GM21526 (cell line): ENCODE measurements at regions not wholly inside any gene's neighbourhood (a gene's known extent, or its start where the extent isn't known, plus 50 kb on each side); places are given as distances from the start of the nearest gene placed in this dataset.
"Not testable (repeated sequence)": the region's sequence is repeated elsewhere in the genome, so short reads cannot be mapped to it uniquely, and the experiment has no call there.

ENCODE experiments used
- ATAC-seq: cut with Tn5 transposase; IDR thresholded peaks from one replicate; pipeline ENCODE4 v1.9.1; 2021; ENCODE audit warnings: moderate library complexity; ENCODE audit not compliant: unreplicated experiment, low FRiP score

GRCh38 chr10:32143302-32143847, 87.2 kb upstream of the KIF5B start:
- no peak for ATAC-seq

DNA sequence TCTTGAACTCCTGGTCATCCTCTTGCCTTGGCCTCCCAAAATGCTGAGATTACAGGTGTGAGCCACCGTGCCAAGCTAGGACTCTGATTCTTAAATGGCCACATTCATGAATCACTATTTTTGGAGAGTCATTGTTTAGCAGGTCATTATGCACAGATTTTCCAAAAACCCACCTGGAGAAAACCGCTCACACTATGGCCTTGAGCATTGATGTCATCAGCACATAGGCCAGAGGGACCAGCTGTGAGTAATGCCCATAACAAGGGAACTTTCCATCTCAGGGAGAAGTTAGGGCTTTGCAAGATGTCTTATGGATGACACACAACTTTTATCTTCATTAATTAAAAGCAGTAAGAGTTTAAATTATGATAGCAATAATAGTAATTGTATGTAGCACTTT, 86.4 kb upstream of the KIF5B start:
- ATAC-seq: no peak

DNA sequence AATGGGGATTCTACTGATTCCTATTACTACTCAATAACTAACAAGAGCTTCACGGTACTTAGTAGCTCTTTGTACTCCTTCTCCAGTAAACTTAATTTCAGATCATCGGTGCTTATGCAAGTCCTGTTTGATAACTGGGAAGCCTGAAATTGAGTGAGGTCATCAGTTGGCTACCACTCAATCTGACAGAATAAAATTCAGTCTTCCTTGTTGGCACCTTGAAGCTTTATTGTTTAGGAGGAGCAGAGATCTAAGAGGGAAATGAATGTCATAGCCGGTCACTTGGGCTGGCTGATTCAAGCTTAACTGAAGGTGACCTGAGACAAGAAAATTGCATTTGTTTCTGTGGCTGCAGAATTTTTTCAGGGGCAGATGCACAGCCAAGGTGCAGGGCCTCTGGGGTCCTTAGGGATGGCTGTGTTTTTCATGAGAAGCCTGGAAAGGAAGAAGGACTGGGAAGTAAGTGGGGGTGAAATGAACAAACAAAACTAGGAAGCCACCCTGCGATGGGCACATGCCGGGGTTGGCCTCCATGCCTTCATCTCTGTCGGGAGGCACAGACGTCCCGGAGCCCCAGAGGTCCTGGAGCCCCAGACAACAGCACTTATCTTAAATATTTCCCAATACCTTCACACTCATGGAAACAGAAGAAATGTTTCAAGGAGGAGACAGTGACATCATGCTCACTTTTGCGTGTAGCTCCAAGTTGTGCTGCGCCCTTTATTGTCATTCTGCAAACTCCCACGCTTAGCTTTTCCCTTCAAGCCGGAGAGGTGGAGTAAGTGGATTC, 85.0 kb upstream of the KIF5B start:
- no peak for ATAC-seq

DNA sequence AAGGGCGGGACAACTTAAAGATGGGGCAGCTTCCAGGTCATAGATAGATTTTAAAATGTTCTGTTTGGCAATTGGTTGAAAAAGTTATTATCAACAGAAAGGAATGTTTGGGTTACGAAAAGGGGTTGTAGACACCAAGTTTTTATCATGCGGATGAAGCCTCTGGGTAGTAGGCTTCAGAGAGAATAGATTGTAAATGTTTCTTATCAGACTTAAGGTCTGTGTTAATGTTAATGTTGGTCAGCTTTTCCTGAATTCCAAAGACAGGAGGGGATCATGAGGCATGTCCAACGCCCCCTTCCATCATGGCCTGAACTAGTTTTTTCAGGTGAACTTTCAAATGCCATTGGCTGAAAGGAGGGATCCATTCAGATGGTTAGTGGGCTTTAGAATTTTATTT, 84.2 kb upstream of the KIF5B start:
- no peak for ATAC-seq

DNA sequence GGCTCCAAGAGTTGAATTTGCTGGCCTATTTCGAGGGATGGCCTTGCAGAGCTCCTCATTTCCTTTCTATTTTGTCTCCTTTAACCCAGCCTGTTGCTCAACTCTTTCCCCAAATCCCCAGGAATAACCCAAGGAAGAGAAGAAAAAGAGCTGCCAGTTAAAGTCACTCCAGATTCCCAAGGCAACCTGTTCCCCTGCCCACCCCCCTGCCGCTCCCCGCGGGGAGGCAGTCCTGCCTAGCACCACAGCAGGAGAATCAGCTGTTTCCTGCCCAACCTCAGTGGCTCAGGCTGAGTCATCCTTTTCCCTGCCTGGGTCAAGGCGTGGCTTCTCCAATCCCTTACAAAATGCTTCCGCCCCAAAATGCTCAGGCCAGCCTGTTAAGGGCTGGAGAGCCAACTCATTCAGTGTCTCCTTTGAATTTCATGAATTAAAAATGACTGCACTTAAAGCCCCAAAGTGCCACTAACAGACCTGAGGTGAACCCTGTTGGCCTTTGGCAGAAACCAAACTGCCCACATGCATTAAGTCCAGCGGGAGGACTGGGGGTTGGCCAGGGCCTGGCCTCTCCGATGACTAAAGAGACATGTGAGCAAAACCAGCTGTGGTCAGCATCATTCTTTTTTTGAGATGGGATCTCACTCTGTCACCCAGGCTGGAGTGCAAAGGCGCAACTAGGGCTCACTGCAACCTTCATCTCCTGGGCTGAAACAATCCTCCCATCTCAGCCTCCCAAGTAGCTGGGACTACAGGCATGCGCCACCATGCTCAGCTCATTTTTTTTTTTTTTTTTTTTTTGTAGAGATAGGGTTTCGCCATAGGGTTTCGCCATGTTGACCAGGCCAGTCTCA, 83.2 kb upstream of the KIF5B start:
- ATAC-seq: no peak

DNA sequence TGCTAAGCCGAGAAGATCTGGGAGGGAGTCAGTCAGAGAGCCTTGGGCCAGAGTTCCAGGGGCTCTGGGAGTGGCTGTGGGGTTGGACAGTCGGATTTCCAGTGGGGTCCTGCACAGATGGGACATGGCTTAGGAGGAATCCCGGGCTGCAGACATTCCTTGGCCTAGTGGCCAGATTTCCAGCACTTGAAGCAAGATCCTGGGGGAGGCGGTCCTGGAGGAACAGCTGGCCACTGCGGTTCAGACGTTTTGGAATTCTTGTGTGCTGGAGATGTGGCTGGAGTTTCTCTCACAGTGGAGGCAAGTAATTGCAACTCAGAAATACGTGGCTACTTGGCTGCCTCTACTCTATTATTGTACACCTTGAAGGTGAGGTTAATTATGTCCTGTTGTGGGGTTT, 80.7 kb upstream of the KIF5B start:
- not testable (repeated sequence) for ATAC-seq

- ATAC-seq: not testable (repeated sequence)
Observed at GRCh38 chr10:32135796-32136195, 79.6 kb upstream of the KIF5B start.

DNA sequence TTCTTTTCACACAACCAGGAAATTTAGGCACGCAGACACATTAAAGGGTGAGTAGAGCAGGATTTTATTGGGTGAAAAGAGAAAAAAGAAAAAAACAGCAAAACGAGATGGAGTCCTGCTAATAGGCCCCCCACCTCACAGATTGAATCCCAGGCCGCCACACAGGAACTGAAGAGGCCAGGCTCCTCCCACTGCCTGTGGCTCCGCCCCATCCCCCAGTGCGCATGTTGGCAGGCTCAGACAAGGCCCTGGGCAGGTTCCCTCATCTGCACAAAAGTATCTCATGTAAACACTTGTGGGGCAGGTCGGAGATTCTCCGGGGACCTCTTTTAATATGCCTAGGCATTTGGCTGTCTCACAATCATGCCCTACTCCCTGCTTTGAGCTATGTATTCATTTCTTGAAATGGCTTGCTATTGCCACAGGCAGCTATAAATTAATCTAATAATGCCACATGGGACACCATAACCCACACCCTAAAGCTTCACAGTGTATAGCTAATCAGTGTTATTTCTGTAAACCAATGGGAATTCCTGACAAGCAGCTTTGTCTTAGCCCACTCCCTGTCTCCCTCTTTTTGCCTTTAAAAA, 76.2 kb upstream of the KIF5B start:
- ATAC-seq: no peak

DNA sequence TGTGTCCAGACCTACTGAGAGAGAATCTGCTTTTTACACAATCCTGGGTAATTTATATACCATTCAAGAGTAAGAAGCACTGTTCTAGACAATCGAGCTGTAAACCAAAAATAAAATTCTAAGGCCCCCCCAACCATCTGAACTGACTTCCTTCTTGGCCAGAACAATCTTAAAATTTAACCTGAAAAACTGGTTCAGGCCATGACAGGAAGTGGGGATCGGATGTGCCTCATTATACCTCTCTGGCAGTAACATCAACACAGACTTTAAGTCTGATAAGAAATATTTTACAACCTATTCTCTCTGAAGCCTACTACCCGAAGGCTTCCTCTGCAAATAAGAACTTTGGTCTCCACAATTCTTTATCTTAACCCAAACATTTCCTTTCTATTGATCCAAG, 75.2 kb upstream of the KIF5B start:
- ATAC-seq: no peak

DNA sequence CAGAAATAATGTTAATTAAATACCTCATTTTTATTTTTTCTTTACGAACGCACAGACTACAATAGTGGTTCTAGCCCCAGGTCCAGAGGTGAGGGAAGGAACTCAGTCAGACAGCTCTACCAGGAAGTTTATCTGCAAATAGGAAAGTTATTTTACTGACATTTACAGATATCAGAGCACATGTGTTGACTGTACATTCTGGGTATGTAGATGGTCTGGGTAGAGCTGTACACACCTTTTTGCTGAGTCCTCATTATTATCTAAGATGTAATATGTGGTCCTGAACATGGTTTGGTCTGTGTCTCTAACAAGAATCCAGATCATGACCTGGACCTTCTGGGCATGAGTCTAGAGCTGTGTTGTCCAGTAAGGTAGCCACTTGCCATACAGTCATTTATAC, 74.6 kb upstream of the KIF5B start:
- no peak for ATAC-seq

DNA sequence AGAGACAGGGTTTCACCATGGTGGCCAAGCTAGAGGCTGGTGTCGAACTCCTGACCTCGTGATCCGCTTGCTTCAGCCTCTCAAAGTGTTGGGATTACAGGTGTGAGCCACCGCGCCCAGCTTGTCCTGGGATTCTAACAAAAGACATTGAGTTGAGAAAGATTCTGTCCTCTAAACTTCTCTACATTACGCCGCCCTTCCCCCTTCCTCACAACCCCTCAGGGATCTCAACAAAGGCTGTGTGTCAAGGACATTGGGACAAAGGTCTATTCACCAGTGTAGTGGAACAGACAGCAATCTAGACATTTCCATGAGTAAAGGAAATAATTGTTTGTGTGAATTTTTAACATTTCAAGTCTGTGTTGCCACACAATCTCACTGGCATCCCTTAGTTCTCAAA, 68.8 kb upstream of the KIF5B start:
- no peak for ATAC-seq

DNA sequence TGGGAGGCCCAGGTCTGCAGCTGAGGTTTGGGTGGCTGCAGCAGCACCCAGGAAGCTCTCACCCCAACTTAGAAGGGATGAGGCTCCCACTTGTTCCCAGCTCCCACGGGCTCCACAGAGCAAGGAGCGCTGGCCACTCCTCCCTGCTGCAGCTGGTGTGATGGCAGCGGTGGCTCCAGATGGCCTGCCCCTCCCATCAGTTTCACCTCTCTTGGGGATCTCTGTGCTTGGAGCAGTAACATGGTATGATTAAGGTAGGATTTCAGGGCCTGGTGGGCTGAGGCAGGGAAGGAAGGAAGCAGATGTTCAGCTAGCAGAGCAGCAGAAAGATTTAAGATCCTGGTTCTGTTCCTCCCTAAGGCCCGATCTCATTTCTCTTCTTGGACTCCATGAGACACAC, 66.8 kb upstream of the KIF5B start:
- no peak for ATAC-seq

GRCh38 chr10:32121648-32122047, 65.4 kb upstream of the KIF5B start:
- no peak for ATAC-seq

DNA sequence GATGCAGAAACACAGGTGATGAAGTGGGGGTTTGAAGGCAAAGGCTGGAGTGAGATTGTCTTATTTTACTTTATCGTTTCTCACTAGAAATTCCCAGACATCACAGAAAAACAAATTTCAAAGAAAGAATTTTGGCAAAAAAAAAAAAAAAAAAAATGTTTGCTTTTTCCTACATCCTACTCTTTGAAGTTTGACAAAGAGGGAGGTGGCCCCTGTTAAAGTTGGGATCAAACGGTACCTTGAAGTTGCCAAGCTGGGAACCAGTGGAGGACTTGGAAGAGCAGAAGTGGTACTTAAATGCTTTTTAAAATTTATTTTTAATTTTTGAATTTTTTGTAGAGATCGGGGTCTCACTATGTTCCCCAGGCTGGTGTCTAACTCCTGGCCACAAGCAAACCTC, 63.9 kb upstream of the KIF5B start:
- ATAC-seq: no peak

DNA sequence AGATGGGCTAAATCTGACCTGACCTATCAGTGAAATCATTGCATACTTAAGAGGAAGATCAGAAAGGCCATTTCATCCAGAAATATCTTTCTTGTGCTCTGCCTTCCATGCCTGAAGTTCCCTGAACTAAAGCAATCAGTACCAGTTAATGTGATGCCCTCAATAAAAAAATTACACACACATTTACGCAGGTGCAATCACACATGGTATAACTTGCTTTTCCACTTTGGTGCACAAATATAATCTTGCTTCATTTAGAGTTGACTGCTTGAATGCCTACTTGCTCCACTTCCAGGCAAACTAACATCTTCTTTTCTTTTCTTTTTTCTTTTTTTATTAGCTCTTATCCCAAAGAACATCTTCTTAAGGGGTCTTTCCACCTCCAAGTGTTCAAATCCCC, 58.3 kb upstream of the KIF5B start:
- no peak for ATAC-seq

- ATAC-seq: no peak
Observed at GRCh38 chr10:32112055-32112454, 55.8 kb upstream of the KIF5B start.

GRCh38 chr10:32111585-32111984, 55.4 kb upstream of the KIF5B start:
- ATAC-seq: no peak

DNA sequence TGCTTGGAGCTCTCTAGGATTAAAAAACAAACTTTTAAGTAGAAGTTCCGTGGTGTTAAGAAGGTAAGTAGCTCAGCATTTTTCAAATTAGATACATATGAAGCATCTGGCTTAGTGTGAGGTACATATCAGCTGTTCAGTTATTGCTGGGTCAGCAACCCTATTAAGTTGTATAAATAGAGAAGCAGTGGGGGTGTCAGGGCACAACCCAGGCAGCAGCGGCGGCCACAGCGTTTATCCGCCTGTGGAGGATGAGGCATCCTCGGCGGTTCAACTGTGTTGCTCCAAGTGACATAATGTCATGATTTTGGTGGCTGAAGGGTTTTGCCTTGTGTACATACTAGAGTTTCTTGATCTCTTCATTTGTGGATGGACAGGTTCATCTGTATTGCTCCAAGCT, 54.6 kb upstream of the KIF5B start:
- ATAC-seq: no peak

- no peak for ATAC-seq
Observed at GRCh38 chr10:32109603-32110002, 53.4 kb upstream of the KIF5B start.
